ENCODE measurements at regions not wholly inside any gene's neighbourhood (a gene's known extent, or its start where the extent isn't known, plus 50 kb on each side); places are given as distances from the start of the nearest gene placed in this dataset.

GRCh38 chr10:44650691-44651661 lies 260.2 kb upstream of the TMEM72 start:
- TF ChIP-seq E2F5 (CRISPR knock-in tag; IDR thresholded peaks at IDR 0.05) = no peak
- TF ChIP-seq TCF7 (CRISPR knock-in tag; IDR thresholded peaks at IDR 0.05; ENCODE audit: low read depth) = no peak
- no peak for TF ChIP-seq ZBTB43 (CRISPR knock-in tag; IDR thresholded peaks at IDR 0.05)
- no peak for TF ChIP-seq CTCF (IDR thresholded peaks at IDR 0.05)
- no peak for TF ChIP-seq ATF3 (CRISPR knock-in tag; conservative IDR thresholded peaks at IDR 0.05)
- no peak for TF ChIP-seq CDX4 (CRISPR knock-in tag; IDR thresholded peaks at IDR 0.05; ENCODE audit: borderline replicate concordance)
